Mesothelial cell of epicardium (in vitro differentiated cells): ENCODE measurements at regions not wholly inside any gene's neighbourhood (a gene's known extent, or its start where the extent isn't known, plus 50 kb on each side); places are given as distances from the start of the nearest gene placed in this dataset.

Experiments used
- DNase-seq, 2 experiments: peaks; one replicate each; pipeline ENCODE4 v3.0.0; 2021; ENCODE audit warnings: low spot score in 2 of 2; ENCODE audit not compliant: unreplicated experiment in 2 of 2
- H3K27ac Mint-ChIP-seq: 2 replicates; pipeline ENCODE4 v1.8.0; 2021; ENCODE audit warnings: mixed read lengths
- H3K27me3 Mint-ChIP-seq: 2 replicates; pipeline ENCODE4 v1.8.0; 2021; ENCODE audit warnings: low read depth, mixed read lengths
- H3K36me3 Mint-ChIP-seq: 2 replicates; pipeline ENCODE4 v1.8.0; 2021; ENCODE audit warnings: mixed read lengths
- H3K4me1 Mint-ChIP-seq: 2 replicates; pipeline ENCODE4 v1.8.0; 2021; ENCODE audit warnings: mixed read lengths
- H3K4me3 Mint-ChIP-seq: 2 replicates; pipeline ENCODE4 v1.8.0; 2021; ENCODE audit warnings: mild to moderate bottlenecking, moderate library complexity, mixed read lengths
- H3K9me3 Mint-ChIP-seq: 2 replicates; pipeline ENCODE4 v1.8.0; 2021; ENCODE audit warnings: mixed read lengths
- CTCF ChIP-seq: fragments of 200-600 bp; sonication (generic); IDR thresholded peaks from one replicate; pipeline ENCODE4 v1.5.0; 2021; ENCODE audit warnings: antibody characterized with exemption; ENCODE audit not compliant: unreplicated experiment

GRCh38 chr1:25100151-25100833 lies 132.0 kb downstream of the SYF2 start:
- Mint-ChIP-seq H3K27ac (no peak overlapping the region), H3K4me3 (no peak overlapping the region), H3K9me3 (peaks cover 6% of the 10 kb centered on the region)

DNA sequence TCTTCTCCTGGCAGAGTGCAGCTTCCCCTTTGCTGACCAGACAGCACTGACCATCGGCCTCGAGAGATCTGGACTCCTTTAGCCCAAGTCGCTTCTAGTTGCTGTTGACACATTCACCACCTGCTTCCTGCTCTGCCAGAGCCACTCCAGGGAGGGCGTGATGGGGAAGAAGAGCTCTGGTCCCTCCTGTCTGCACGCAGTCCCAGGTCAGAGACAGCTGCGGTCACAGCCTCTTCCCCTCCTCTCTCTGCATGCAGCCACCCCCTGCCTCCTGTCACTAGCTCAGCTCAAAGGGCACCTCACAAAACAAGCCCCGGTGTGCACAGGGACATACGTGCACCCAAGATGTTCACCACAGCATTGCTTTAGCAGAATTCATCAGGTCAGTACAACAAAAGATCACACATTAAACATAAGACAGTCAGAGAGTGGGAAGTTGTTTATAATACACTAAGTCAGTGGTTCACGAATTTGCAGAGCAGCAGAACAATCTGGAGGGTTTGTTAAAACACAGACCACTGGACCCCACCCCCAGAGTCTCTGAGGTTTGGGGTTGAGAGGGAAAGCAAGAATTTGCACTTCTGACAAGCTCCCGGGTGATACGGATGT lies 132.9 kb downstream of the SYF2 start:
- H3K27ac Mint-ChIP-seq, result no peak overlapping the region
- no peak for DNase-seq
- peaks cover 42% of the 10 kb centered on the region for H3K27me3 Mint-ChIP-seq
- TF ChIP-seq CTCF, result no peak
- peaks cover 3% of the 10 kb centered on the region for H3K4me1 Mint-ChIP-seq
- H3K9me3 Mint-ChIP-seq, result peaks cover 6% of the 10 kb centered on the region
- no peak overlapping the region for H3K4me3 Mint-ChIP-seq
- H3K36me3 Mint-ChIP-seq, result no peaks in the 10 kb centered on the region

More at GRCh38 chr1:25100151-25100833, 132.0 kb downstream of the SYF2 start:
- no peaks in the 10 kb centered on the region for H3K36me3 Mint-ChIP-seq
- peaks cover 3% of the 10 kb centered on the region for H3K4me1 Mint-ChIP-seq
- TF ChIP-seq CTCF, result no peak
- H3K27me3 Mint-ChIP-seq, result peaks cover 40% of the 10 kb centered on the region
- DNase-seq, result no peak

- H3K9me3 Mint-ChIP-seq, result peaks cover 6% of the 10 kb centered on the region
- peaks cover 36% of the 10 kb centered on the region for H3K27me3 Mint-ChIP-seq
- no peak overlapping the region for H3K27ac Mint-ChIP-seq
- no peak overlapping the region for H3K4me3 Mint-ChIP-seq
- TF ChIP-seq CTCF, result no peak
- peaks cover 3% of the 10 kb centered on the region for H3K4me1 Mint-ChIP-seq
- no peaks in the 10 kb centered on the region for H3K36me3 Mint-ChIP-seq
- no peak for DNase-seq
These were observed 133.6 kb downstream of the SYF2 start for GRCh38 chr1:25098717-25099116.

DNA sequence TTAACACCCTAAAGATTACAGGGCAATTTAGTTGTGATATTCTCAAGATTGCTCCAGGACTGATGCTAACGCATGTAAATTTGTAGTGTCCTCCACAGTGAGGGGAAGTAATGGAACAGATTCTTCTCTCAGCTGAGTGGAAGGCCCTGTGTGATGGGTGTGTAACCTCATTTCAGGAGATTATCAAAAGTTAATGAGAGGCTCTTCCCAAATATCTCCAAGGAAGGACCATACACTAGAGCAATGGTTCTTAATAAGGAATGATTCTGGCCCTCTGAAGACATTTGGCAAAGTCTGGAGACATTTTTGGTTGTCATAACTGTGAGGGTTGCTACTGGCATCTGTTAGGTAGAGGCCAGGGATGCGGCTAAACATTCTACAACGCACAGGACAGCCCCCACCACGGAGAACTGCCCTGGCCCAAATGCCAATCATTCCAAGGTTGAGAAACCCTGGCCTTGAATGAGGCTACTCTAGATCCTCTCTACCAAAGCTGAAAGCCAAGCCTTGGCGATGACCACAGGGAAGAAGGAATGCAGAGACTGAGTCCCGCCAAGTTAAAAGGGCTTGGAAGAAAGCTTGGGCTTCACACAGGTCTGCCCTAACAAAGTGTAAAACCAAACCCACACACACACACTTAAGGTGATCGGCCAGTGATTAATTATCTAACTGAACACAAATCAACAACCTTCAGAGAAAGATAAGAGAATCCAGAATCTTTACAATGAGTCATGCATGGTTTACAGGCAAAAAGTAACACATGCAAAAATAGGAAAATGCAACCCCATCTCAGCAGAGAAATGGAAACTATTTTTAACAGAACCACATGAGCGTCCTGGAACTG lies 135.8 kb downstream of the SYF2 start:
- TF ChIP-seq CTCF, result no peak
- no peak overlapping the region for H3K4me3 Mint-ChIP-seq
- no peak overlapping the region for H3K27ac Mint-ChIP-seq
- H3K9me3 Mint-ChIP-seq, result peaks cover 6% of the 10 kb centered on the region
- no peaks in the 10 kb centered on the region for H3K36me3 Mint-ChIP-seq
- H3K4me1 Mint-ChIP-seq, result peaks cover 3% of the 10 kb centered on the region
- H3K27me3 Mint-ChIP-seq, result peaks cover 30% of the 10 kb centered on the region
- no peak for DNase-seq

- peaks cover 6% of the 10 kb centered on the region for H3K9me3 Mint-ChIP-seq
- no peak for TF ChIP-seq CTCF
- H3K36me3 Mint-ChIP-seq, result no peaks in the 10 kb centered on the region
- no peak for DNase-seq
- H3K27ac Mint-ChIP-seq, result no peak overlapping the region
- H3K4me3 Mint-ChIP-seq, result no peak overlapping the region
- H3K4me1 Mint-ChIP-seq, result peaks cover 3% of the 10 kb centered on the region
- H3K27me3 Mint-ChIP-seq, result peaks cover 29% of the 10 kb centered on the region
These were observed 136.6 kb downstream of the SYF2 start for GRCh38 chr1:25095635-25096200.
